HEK293 (cell line): ENCODE measurements at regions not wholly inside any gene's neighbourhood (a gene's known extent, or its start where the extent isn't known, plus 50 kb on each side); places are given as distances from the start of the nearest gene placed in this dataset.

Source experiments
- CTCF ChIA-PET: fragments of 350-600 bp; formaldehyde crosslinking; extraction: SDS; loops from one replicate; lab custom pipeline; 2021; ENCODE audit warnings: antibody characterized with exemption; lab: Yijun Ruan, JAX
- POLR2A ChIA-PET: fragments of 300-600 bp; formaldehyde crosslinking; extraction: SDS; loops from one replicate; lab custom pipeline; 2020; ENCODE audit warnings: antibody characterized with exemption, inconsistent platforms; lab: Yijun Ruan, JAX
- H3K27ac ChIP-seq: fragments of 200-500 bp; sonication (Bioruptor generic); 2 replicates; pipeline ENCODE4 v1.5.1; 2014; ENCODE audit warnings: low read depth, low read length, control low read depth, inconsistent platforms; ENCODE audit errors: extremely low read depth
- H3K36me3 ChIP-seq, 2 experiments: fragments of 200-500 bp in 1 of 2; sonication (Bioruptor generic) in 1 of 2; 1 replicate in 1 of 2; 2 replicates in 1 of 2; pipeline ENCODE4 v1.5.1; 2014 to 2017; ENCODE audit warnings: inconsistent platforms in 2 of 2, low read length in 2 of 2; ENCODE audit not compliant: control insufficient read depth in 2 of 2, insufficient read depth in 1 of 2
- H3K4me1 ChIP-seq: fragments of 200-500 bp; sonication (Bioruptor generic); 2 replicates; pipeline ENCODE4 v1.5.1; 2014; ENCODE audit warnings: mild to moderate bottlenecking, low read length, inconsistent platforms; ENCODE audit not compliant: control insufficient read depth, insufficient read depth
- H3K4me3 ChIP-seq: 2 replicates; pipeline ENCODE4 v1.5.1; 2011; ENCODE audit warnings: low read depth, mild to moderate bottlenecking, control low read depth, low read length, moderate library complexity
- H3K9me3 ChIP-seq: fragments of 200-500 bp; sonication (Bioruptor generic); 2 replicates; pipeline ENCODE4 v1.5.1; 2014; ENCODE audit warnings: low read depth, low read length, inconsistent platforms; ENCODE audit not compliant: control insufficient read depth, insufficient read depth
- EGR2 ChIP-seq: fragments of 450-650 bp; formaldehyde crosslinking; IDR thresholded peaks from 2 replicates; pipeline ENCODE4 v1.5.1; 2016; ENCODE audit warnings: low read depth, missing biosample characterization, missing genetic modification characterization
- GLI4 ChIP-seq: fragments of 450-650 bp; formaldehyde crosslinking; IDR thresholded peaks from 2 replicates; pipeline ENCODE4 v1.5.1; 2016; ENCODE audit warnings: missing biosample characterization, missing genetic modification characterization
- MEIS1 ChIP-seq: sonication (generic); formaldehyde crosslinking; IDR thresholded peaks from 2 replicates; pipeline ENCODE4 v1.8.1; 2022; ENCODE audit warnings: missing genetic modification reagents, mild to moderate bottlenecking, borderline replicate concordance
- MZF1 ChIP-seq: fragments of 450-650 bp; formaldehyde crosslinking; IDR thresholded peaks from 2 replicates; pipeline ENCODE4 v1.5.1; 2017; ENCODE audit warnings: missing biosample characterization, missing genetic modification characterization, borderline replicate concordance
- SP3 ChIP-seq: fragments of 450-650 bp; formaldehyde crosslinking; IDR thresholded peaks from 2 replicates; pipeline ENCODE4 v1.5.1; 2016; ENCODE audit warnings: missing biosample characterization, missing genetic modification characterization
- WT1 ChIP-seq: fragments of 450-650 bp; formaldehyde crosslinking; IDR thresholded peaks from 2 replicates; pipeline ENCODE4 v1.5.1; 2016; ENCODE audit warnings: missing biosample characterization, missing genetic modification characterization
- ZBTB20 ChIP-seq: fragments of 450-650 bp; formaldehyde crosslinking; IDR thresholded peaks from 2 replicates; pipeline ENCODE4 v1.5.1; 2016; ENCODE audit warnings: missing biosample characterization, missing genetic modification characterization
- ZBTB48 ChIP-seq: fragments of 450-650 bp; formaldehyde crosslinking; IDR thresholded peaks from 2 replicates; pipeline ENCODE4 v1.5.1; 2016; ENCODE audit warnings: missing biosample characterization, missing genetic modification characterization
- ZNF16 ChIP-seq: fragments of 450-650 bp; formaldehyde crosslinking; IDR thresholded peaks from 2 replicates; pipeline ENCODE4 v1.5.1; 2016; ENCODE audit warnings: low read depth, missing biosample characterization, missing genetic modification characterization
- ZNF37A ChIP-seq: fragments of 450-650 bp; IDR thresholded peaks from 2 replicates; pipeline ENCODE4 v1.5.1; 2018; ENCODE audit warnings: missing biosample characterization, missing genetic modification characterization
- ZNF391 ChIP-seq: fragments of 450-650 bp; formaldehyde crosslinking; IDR thresholded peaks from 2 replicates; pipeline ENCODE4 v1.5.1; 2016; ENCODE audit warnings: low read depth, missing biosample characterization, missing genetic modification characterization, borderline replicate concordance
- ZNF529 ChIP-seq: fragments of 450-650 bp; formaldehyde crosslinking; IDR thresholded peaks from 2 replicates; pipeline ENCODE4 v1.5.1; 2017; ENCODE audit warnings: missing genetic modification characterization, missing biosample characterization; ENCODE audit not compliant: insufficient replicate concordance
- ZNF530 ChIP-seq: fragments of 450-650 bp; formaldehyde crosslinking; IDR thresholded peaks from 2 replicates; pipeline ENCODE4 v1.5.1; 2016; ENCODE audit warnings: low read depth, missing biosample characterization, missing genetic modification characterization
- ZNF544 ChIP-seq: fragments of 450-650 bp; formaldehyde crosslinking; IDR thresholded peaks from 2 replicates; pipeline ENCODE4 v1.5.0; 2017; ENCODE audit warnings: missing biosample characterization, missing genetic modification characterization
- ZNF561 ChIP-seq: fragments of 450-650 bp; IDR thresholded peaks from 2 replicates; pipeline ENCODE4 v1.5.1; 2018; ENCODE audit warnings: missing biosample characterization, missing genetic modification characterization, borderline replicate concordance
- ZNF600 ChIP-seq: fragments of 450-650 bp; formaldehyde crosslinking; IDR thresholded peaks from 2 replicates; pipeline ENCODE4 v1.5.1; 2016; ENCODE audit warnings: missing biosample characterization, missing genetic modification characterization
- ZNF623 ChIP-seq: fragments of 450-650 bp; formaldehyde crosslinking; IDR thresholded peaks from 2 replicates; pipeline ENCODE4 v1.5.1; 2016; ENCODE audit warnings: missing biosample characterization, missing genetic modification characterization
- ZNF654 ChIP-seq: fragments of 450-650 bp; formaldehyde crosslinking; IDR thresholded peaks from 2 replicates; pipeline ENCODE4 v1.5.1; 2016; ENCODE audit warnings: low read depth, missing biosample characterization, missing genetic modification characterization
- ZNF664 ChIP-seq: fragments of 450-650 bp; formaldehyde crosslinking; IDR thresholded peaks from 2 replicates; pipeline ENCODE4 v1.5.1; 2016; ENCODE audit warnings: missing biosample characterization, missing genetic modification characterization
- ZXDB ChIP-seq: fragments of 450-650 bp; formaldehyde crosslinking; IDR thresholded peaks from 2 replicates; pipeline ENCODE4 v1.5.1; 2016; ENCODE audit warnings: missing biosample characterization, missing genetic modification characterization
- TF ChIP-seq, protein P1 (sequence below): fragments of 450-650 bp; formaldehyde crosslinking; IDR thresholded peaks from 2 replicates; pipeline ENCODE4 v1.5.1; 2016; ENCODE audit warnings: missing biosample characterization, missing genetic modification characterization, low read depth
- TF ChIP-seq, protein P2 (sequence below): fragments of 450-650 bp; formaldehyde crosslinking; IDR thresholded peaks from 2 replicates; pipeline ENCODE4 v1.5.1; 2016; ENCODE audit warnings: missing biosample characterization, missing genetic modification characterization
- TF ChIP-seq, protein P3 (sequence below): fragments of 450-650 bp; formaldehyde crosslinking; IDR thresholded peaks from 2 replicates; pipeline ENCODE4 v1.5.1; 2017; ENCODE audit warnings: missing biosample characterization, missing genetic modification characterization
- TF ChIP-seq, protein P4 (sequence below): fragments of 450-650 bp; formaldehyde crosslinking; IDR thresholded peaks from 2 replicates; pipeline ENCODE4 v1.5.1; 2016; ENCODE audit warnings: missing biosample characterization, missing genetic modification characterization

DNA sequence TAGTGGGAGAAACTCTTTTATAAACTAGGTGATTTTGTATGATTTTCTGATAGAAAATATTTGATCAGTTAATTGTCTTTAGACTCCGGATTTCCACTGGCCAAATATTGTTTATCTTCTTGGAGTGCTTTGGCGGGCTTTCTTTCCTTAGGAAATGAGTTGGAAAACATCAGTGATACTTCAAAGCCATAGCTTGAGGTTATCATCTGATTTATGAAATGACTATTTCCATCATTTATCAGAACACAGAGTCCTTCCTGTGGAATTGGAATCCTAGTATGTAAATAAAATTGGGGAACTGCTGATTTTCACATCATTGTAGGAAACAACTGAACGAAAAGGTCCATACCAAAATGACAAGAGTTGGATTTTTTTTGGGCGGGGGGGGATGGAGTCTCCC lies 186.0 kb upstream of the DCN start:
- no peaks in the 10 kb centered on the region for H3K4me1 ChIP-seq
- TF ChIP-seq, protein P1, sequence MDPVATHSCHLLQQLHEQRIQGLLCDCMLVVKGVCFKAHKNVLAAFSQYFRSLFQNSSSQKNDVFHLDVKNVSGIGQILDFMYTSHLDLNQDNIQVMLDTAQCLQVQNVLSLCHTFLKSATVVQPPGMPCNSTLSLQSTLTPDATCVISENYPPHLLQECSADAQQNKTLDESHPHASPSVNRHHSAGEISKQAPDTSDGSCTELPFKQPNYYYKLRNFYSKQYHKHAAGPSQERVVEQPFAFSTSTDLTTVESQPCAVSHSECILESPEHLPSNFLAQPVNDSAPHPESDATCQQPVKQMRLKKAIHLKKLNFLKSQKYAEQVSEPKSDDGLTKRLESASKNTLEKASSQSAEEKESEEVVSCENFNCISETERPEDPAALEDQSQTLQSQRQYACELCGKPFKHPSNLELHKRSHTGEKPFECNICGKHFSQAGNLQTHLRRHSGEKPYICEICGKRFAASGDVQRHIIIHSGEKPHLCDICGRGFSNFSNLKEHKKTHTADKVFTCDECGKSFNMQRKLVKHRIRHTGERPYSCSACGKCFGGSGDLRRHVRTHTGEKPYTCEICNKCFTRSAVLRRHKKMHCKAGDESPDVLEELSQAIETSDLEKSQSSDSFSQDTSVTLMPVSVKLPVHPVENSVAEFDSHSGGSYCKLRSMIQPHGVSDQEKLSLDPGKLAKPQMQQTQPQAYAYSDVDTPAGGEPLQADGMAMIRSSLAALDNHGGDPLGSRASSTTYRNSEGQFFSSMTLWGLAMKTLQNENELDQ (tag by site-specific recombination), result no peak
- no peak for TF ChIP-seq ZNF530 (tag by site-specific recombination)
- TF ChIP-seq, protein P2, sequence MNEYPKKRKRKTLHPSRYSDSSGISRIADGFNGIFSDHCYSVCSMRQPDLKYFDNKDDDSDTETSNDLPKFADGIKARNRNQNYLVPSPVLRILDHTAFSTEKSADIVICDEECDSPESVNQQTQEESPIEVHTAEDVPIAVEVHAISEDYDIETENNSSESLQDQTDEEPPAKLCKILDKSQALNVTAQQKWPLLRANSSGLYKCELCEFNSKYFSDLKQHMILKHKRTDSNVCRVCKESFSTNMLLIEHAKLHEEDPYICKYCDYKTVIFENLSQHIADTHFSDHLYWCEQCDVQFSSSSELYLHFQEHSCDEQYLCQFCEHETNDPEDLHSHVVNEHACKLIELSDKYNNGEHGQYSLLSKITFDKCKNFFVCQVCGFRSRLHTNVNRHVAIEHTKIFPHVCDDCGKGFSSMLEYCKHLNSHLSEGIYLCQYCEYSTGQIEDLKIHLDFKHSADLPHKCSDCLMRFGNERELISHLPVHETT, result no peak
- no peak for TF ChIP-seq MZF1 (tag by site-specific recombination)
- TF ChIP-seq, all 188 proteins: peak for 0
- Histone ChIP-seq H3K4me3 (no peak overlapping the region), H3K9me3 (no peaks in the 10 kb centered on the region), H3K27ac (no peak overlapping the region), H3K36me3 (no peaks in the 10 kb centered on the region)
- POLR2A ChIA-PET, result no interaction called here
- CTCF ChIA-PET, result interaction anchor here (0.7 to 2.5 kb wide), 3 partner anchors 13 to 154 kb away, joined by 3 to 10 read pairs (median 7); no protein-coding TSS in a partner anchor

DNA sequence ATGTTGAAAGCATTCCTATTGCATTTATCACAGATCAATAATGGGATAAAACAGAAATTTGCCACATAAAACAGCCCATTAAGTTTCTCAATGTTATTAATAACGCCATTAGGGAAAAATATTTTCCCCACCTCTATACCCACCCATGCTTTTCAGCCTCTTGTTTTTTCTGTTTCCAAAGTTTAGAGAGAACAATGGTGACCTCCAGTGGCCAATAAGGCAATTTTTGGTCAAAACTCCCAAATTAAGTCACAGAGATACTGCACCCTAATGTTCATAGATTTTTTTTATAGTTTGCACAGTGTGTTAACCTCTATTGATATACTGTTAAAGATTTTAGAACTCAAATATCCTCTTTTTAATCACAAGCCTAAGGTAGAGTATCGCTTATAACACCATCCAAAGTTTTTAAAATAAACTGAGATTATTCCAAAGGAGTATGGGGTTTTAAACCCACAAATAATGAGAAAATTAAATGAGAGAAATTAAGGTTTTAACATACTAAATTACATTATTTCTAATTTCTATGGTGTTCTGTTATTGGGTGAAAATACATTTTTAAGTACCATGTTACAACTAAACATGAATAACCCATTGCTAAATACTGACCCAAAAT lies 184.7 kb upstream of the DCN start:
- ChIA-PET POLR2A (no interaction called here), CTCF (interaction anchor here (0.6 to 2.7 kb wide), 5 partner anchors 12 to 816 kb away, joined by 3 to 10 read pairs (median 4); no protein-coding TSS in a partner anchor)
- H3K27ac ChIP-seq, result no peak overlapping the region
- H3K4me1 ChIP-seq, result no peaks in the 10 kb centered on the region
- no peak overlapping the region for H3K4me3 ChIP-seq
- no peaks in the 10 kb centered on the region for H3K36me3 ChIP-seq
- no peaks in the 10 kb centered on the region for H3K9me3 ChIP-seq
- no peak for TF ChIP-seq ZBTB20
- TF ChIP-seq ZNF664, result no peak
- TF ChIP-seq EGR2 (tag by site-specific recombination), result no peak
- no peak for TF ChIP-seq ZNF561 (tag by site-specific recombination)
- no peak for TF ChIP-seq MEIS1
- TF ChIP-seq ZNF654 (tag by site-specific recombination), result peak; percentile 26

DNA sequence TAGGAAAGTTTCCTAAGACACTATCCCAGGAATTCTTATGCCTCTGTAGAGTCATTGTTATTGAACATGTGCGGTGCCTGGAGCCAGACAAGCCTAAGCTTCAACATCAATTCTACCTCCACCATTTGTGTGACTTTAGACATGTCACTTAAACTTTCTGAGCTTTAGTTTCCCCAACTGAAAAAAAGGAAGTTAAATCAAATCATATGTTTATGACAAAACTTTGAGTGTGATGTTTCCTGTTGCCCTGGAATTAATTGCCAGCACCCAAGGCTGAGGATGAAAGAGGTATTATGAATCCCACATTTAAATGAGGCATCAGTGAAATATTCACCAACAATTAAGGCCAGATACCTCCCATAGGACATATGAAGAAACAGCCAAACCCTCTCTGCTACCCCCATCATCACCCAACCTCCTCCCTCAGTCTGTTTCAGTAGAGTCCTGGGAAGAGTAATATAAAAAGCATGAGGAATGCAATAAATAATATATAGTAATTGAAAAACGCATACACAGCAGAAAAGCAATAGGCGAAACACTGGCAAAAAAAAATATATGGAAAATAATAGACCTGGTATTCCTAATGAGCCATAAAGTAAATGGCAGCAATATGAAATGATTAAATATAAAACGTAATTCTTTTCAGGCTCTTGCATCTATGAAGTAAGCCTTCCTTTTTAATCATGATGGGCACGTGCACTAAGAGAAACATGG lies 182.0 kb upstream of the DCN start:
- POLR2A ChIA-PET, result no interaction called here
- Histone ChIP-seq H3K9me3 (no peaks in the 10 kb centered on the region), H3K27ac (no peak overlapping the region), H3K4me3 (no peak overlapping the region), H3K36me3 (no peaks in the 10 kb centered on the region), H3K4me1 (no peaks in the 10 kb centered on the region)
- CTCF ChIA-PET, result interaction anchor here (0.6 to 2.7 kb wide), 6 partner anchors 10 to 1840 kb away, joined by 3 to 10 read pairs (median 3); no protein-coding TSS in a partner anchor
- TF ChIP-seq ZXDB (tag by site-specific recombination) (no peak), WT1 (tag by site-specific recombination) (no peak), ZNF544 (tag by site-specific recombination) (no peak), ZNF529 (tag by site-specific recombination) (no peak), SP3 (tag by site-specific recombination) (no peak), ZNF623 (tag by site-specific recombination) (no peak), ZNF16 (tag by site-specific recombination) (no peak), ZBTB48 (tag by site-specific recombination) (no peak), ZNF600 (no peak), GLI4 (no peak), ZNF37A (tag by site-specific recombination) (no peak), ZNF391 (tag by site-specific recombination) (no peak), ZNF654 (tag by site-specific recombination) (no peak)
- TF ChIP-seq, protein P3, sequence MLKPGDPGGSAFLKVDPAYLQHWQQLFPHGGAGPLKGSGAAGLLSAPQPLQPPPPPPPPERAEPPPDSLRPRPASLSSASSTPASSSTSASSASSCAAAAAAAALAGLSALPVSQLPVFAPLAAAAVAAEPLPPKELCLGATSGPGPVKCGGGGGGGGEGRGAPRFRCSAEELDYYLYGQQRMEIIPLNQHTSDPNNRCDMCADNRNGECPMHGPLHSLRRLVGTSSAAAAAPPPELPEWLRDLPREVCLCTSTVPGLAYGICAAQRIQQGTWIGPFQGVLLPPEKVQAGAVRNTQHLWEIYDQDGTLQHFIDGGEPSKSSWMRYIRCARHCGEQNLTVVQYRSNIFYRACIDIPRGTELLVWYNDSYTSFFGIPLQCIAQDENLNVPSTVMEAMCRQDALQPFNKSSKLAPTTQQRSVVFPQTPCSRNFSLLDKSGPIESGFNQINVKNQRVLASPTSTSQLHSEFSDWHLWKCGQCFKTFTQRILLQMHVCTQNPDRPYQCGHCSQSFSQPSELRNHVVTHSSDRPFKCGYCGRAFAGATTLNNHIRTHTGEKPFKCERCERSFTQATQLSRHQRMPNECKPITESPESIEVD, result no peak
- TF ChIP-seq, protein P4, sequence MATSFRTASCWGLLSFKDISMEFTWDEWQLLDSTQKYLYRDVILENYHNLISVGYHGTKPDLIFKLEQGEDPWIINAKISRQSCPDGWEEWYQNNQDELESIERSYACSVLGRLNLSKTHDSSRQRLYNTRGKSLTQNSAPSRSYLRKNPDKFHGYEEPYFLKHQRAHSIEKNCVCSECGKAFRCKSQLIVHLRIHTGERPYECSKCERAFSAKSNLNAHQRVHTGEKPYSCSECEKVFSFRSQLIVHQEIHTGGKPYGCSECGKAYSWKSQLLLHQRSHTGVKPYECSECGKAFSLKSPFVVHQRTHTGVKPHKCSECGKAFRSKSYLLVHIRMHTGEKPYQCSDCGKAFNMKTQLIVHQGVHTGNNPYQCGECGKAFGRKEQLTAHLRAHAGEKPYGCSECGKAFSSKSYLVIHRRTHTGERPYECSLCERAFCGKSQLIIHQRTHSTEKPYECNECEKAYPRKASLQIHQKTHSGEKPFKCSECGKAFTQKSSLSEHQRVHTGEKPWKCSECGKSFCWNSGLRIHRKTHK (tag by site-specific recombination), result no peak
